Upper lobe of left lung (tissue), 4 donors: ENCODE measurements at regions not wholly inside any gene's neighbourhood (a gene's known extent, or its start where the extent isn't known, plus 50 kb on each side); places are given as distances from the start of the nearest gene placed in this dataset.

Experiments used
- POLR2A ChIP-seq, 4 donors: fragments of 450-650 bp; IDR thresholded peaks; one replicate each; pipeline ENCODE4 v1.5.1; 2016 to 2017; ENCODE audit warnings: antibody characterized with exemption in 4 of 4, mild to moderate bottlenecking in 2 of 4
- POLR2AphosphoS5 ChIP-seq, 2 donors: sonication (generic); formaldehyde crosslinking; IDR thresholded peaks; one replicate each; pipeline ENCODE4 v1.5.1; 2017; ENCODE audit warnings: antibody characterized with exemption in 2 of 2
- TF ChIP-seq, protein P1 (sequence below), 6 experiments: fragments of 450-650 bp in 4 of 6; fragments of 200-600 bp in 2 of 6; sonication (generic) in 2 of 6; IDR thresholded peaks; one replicate each; pipeline ENCODE4 v1.5.1; 2016 to 2019; ENCODE audit warnings: antibody characterized with exemption in 6 of 6

DNA sequence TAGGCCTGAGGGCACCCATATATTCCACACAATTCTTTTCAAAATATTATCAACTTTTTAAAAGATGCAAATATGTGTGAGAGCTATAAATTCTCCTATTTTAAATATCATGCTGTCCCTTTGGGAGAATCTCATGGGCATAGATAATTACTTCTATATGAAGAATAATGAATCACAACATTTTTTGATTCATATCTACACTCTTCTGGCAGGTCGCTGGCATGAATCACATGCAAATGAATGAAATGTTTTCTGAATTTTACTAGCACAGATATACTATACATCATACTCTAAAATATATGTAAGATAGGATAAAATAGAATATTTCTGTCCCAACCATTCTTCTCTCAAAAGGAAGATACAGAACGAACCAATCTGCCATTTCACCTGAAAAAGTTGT lies 277.7 kb upstream of the KCNH8 start:
- TF ChIP-seq, protein P1, sequence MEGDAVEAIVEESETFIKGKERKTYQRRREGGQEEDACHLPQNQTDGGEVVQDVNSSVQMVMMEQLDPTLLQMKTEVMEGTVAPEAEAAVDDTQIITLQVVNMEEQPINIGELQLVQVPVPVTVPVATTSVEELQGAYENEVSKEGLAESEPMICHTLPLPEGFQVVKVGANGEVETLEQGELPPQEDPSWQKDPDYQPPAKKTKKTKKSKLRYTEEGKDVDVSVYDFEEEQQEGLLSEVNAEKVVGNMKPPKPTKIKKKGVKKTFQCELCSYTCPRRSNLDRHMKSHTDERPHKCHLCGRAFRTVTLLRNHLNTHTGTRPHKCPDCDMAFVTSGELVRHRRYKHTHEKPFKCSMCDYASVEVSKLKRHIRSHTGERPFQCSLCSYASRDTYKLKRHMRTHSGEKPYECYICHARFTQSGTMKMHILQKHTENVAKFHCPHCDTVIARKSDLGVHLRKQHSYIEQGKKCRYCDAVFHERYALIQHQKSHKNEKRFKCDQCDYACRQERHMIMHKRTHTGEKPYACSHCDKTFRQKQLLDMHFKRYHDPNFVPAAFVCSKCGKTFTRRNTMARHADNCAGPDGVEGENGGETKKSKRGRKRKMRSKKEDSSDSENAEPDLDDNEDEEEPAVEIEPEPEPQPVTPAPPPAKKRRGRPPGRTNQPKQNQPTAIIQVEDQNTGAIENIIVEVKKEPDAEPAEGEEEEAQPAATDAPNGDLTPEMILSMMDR (IDR thresholded peaks at IDR 0.05), result no peak
- no peak for TF ChIP-seq POLR2A (IDR thresholded peaks at IDR 0.05)
- no peak for TF ChIP-seq POLR2AphosphoS5 (IDR thresholded peaks at IDR 0.05)
